Neural progenitor cell (in vitro differentiated cells): ENCODE measurements at regions not wholly inside any gene's neighbourhood (a gene's known extent, or its start where the extent isn't known, plus 50 kb on each side); places are given as distances from the start of the nearest gene placed in this dataset.

Experiments
- EZH2 ChIP-seq: fragments of 200-600 bp; sonication (generic); IDR thresholded peaks from 2 replicates; pipeline ENCODE4 v1.6.1; 2017; ENCODE audit warnings: antibody characterized with exemption, mild to moderate bottlenecking, moderate library complexity
- TF ChIP-seq, protein P1 (sequence below): fragments of 200-600 bp; sonication (generic); IDR thresholded peaks from 2 replicates; pipeline ENCODE4 v1.5.1; 2017; ENCODE audit warnings: antibody characterized with exemption, mild to moderate bottlenecking

GRCh38 chr17:62139141-62139540, 74.1 kb upstream of the MED13 start:
- TF ChIP-seq EZH2, result no peak
- TF ChIP-seq, protein P1, sequence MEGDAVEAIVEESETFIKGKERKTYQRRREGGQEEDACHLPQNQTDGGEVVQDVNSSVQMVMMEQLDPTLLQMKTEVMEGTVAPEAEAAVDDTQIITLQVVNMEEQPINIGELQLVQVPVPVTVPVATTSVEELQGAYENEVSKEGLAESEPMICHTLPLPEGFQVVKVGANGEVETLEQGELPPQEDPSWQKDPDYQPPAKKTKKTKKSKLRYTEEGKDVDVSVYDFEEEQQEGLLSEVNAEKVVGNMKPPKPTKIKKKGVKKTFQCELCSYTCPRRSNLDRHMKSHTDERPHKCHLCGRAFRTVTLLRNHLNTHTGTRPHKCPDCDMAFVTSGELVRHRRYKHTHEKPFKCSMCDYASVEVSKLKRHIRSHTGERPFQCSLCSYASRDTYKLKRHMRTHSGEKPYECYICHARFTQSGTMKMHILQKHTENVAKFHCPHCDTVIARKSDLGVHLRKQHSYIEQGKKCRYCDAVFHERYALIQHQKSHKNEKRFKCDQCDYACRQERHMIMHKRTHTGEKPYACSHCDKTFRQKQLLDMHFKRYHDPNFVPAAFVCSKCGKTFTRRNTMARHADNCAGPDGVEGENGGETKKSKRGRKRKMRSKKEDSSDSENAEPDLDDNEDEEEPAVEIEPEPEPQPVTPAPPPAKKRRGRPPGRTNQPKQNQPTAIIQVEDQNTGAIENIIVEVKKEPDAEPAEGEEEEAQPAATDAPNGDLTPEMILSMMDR, result no peak
